ENCODE measurements at regions not wholly inside any gene's neighbourhood (a gene's known extent, or its start where the extent isn't known, plus 50 kb on each side); places are given as distances from the start of the nearest gene placed in this dataset.

- DNase-seq (ENCODE audit: insufficient read length, low spot score): no peak
- no peak for FAIRE-seq
Observed at GRCh38 chr6:139844907-139845306, 470.5 kb upstream of the CITED2 start.

GRCh38 chr6:139841794-139842215, 467.4 kb upstream of the CITED2 start:
- DNase-seq (ENCODE audit: insufficient read length, low spot score): no peak
- no peak for TF ChIP-seq POLR2A (IDR thresholded peaks at IDR 0.05; ENCODE audit: low read depth, low read length)
- FAIRE-seq: no peak

More at GRCh38 chr6:139844907-139845306, 470.5 kb upstream of the CITED2 start:
- no peak for TF ChIP-seq POLR2A (IDR thresholded peaks at IDR 0.05; ENCODE audit: low read depth, low read length)

- no peak for DNase-seq (ENCODE audit: insufficient read length, low spot score)
- no peak for FAIRE-seq
- no peak for TF ChIP-seq POLR2A (IDR thresholded peaks at IDR 0.05; ENCODE audit: low read depth, low read length)
Observed at GRCh38 chr6:139839506-139840156, 465.2 kb upstream of the CITED2 start.

GRCh38 chr6:139834232-139834631, 459.8 kb upstream of the CITED2 start:
- no peak for FAIRE-seq
- TF ChIP-seq POLR2A (IDR thresholded peaks at IDR 0.05; ENCODE audit: low read depth, low read length): no peak
- DNase-seq (ENCODE audit: insufficient read length, low spot score): no peak

GRCh38 chr6:139833592-139833991, 459.1 kb upstream of the CITED2 start:
- FAIRE-seq: no peak
- no peak for TF ChIP-seq POLR2A (IDR thresholded peaks at IDR 0.05; ENCODE audit: low read depth, low read length)
- DNase-seq (ENCODE audit: insufficient read length, low spot score): no peak

- TF ChIP-seq POLR2A (IDR thresholded peaks at IDR 0.05; ENCODE audit: low read depth, low read length): no peak
- FAIRE-seq: no peak
- no peak for DNase-seq (ENCODE audit: insufficient read length, low spot score)
Observed at GRCh38 chr6:139832493-139833305, 458.3 kb upstream of the CITED2 start.

- FAIRE-seq (no peak), DNase-seq (ENCODE audit: insufficient read length, low spot score) (no peak)
- TF ChIP-seq POLR2A (IDR thresholded peaks at IDR 0.05; ENCODE audit: low read depth, low read length): no peak
Observed at GRCh38 chr6:139829576-139829975, 455.1 kb upstream of the CITED2 start.

GRCh38 chr6:139828751-139829519, 454.5 kb upstream of the CITED2 start:
- no peak for TF ChIP-seq POLR2A (IDR thresholded peaks at IDR 0.05; ENCODE audit: low read depth, low read length)

GRCh38 chr6:139825935-139826374, 451.5 kb upstream of the CITED2 start:
- no peak for TF ChIP-seq POLR2A (IDR thresholded peaks at IDR 0.05; ENCODE audit: low read depth, low read length)
- no peak for DNase-seq (ENCODE audit: insufficient read length, low spot score)
- FAIRE-seq: no peak

More at GRCh38 chr6:139828751-139829519, 454.5 kb upstream of the CITED2 start:
- DNase-seq (ENCODE audit: insufficient read length, low spot score) (no peak), FAIRE-seq (no peak)

GRCh38 chr6:139824864-139825263, 450.4 kb upstream of the CITED2 start:
- FAIRE-seq: no peak
- DNase-seq (ENCODE audit: insufficient read length, low spot score): no peak
- TF ChIP-seq POLR2A (IDR thresholded peaks at IDR 0.05; ENCODE audit: low read depth, low read length): no peak

GRCh38 chr6:139823808-139824126, 449.3 kb upstream of the CITED2 start:
- TF ChIP-seq POLR2A (IDR thresholded peaks at IDR 0.05; ENCODE audit: low read depth, low read length): no peak
- FAIRE-seq: no peak
- no peak for DNase-seq (ENCODE audit: insufficient read length, low spot score)

GRCh38 chr6:139823099-139823807, 448.8 kb upstream of the CITED2 start:
- FAIRE-seq (no peak), DNase-seq (ENCODE audit: insufficient read length, low spot score) (no peak)
- no peak for TF ChIP-seq POLR2A (IDR thresholded peaks at IDR 0.05; ENCODE audit: low read depth, low read length)

GRCh38 chr6:139821676-139822223, 447.3 kb upstream of the CITED2 start:
- TF ChIP-seq POLR2A (IDR thresholded peaks at IDR 0.05; ENCODE audit: low read depth, low read length): no peak
- DNase-seq (ENCODE audit: insufficient read length, low spot score) (no peak), FAIRE-seq (no peak)

Data from H54 (cell line).